DMS 273 (cell line): ENCODE measurements at regions not wholly inside any gene's neighbourhood (a gene's known extent, or its start where the extent isn't known, plus 50 kb on each side); places are given as distances from the start of the nearest gene placed in this dataset.

ENCODE experiments used
- DNase-seq: peaks from one replicate; lab custom pipeline; 2025; ENCODE audit not compliant: unreplicated experiment; lab: John Stamatoyannopoulos, UW

GRCh38 chr13:112124141-112124540 lies 57.2 kb downstream of the SOX1 start:
- DNase-seq = peak; percentile 29

GRCh38 chr13:112127564-112128330 lies 60.8 kb downstream of the SOX1 start:
- DNase-seq = no peak

GRCh38 chr13:112128331-112128610 lies 61.3 kb downstream of the SOX1 start:
- DNase-seq = no peak

GRCh38 chr13:112130418-112130817 lies 63.5 kb downstream of the SOX1 start:
- no peak for DNase-seq

- no peak for DNase-seq
Observed at GRCh38 chr13:112131081-112131712, 64.2 kb downstream of the SOX1 start.

GRCh38 chr13:112131713-112132113 lies 64.8 kb downstream of the SOX1 start:
- peak; percentile 3 for DNase-seq

- peak; percentile 3 for DNase-seq
Observed at GRCh38 chr13:112132142-112132541, 65.2 kb downstream of the SOX1 start.

GRCh38 chr13:112132619-112133018 lies 65.7 kb downstream of the SOX1 start:
- DNase-seq = no peak

- DNase-seq = no peak
Observed at GRCh38 chr13:112133499-112134390, 66.8 kb downstream of the SOX1 start.

- no peak for DNase-seq
Observed at GRCh38 chr13:112134391-112135075, 67.6 kb downstream of the SOX1 start.

- no peak for DNase-seq
Observed at GRCh38 chr13:112136095-112136494, 69.1 kb downstream of the SOX1 start.

- no peak for DNase-seq
Observed at GRCh38 chr13:112137144-112137543, 70.2 kb downstream of the SOX1 start.

GRCh38 chr13:112140366-112140765 lies 73.4 kb downstream of the SOX1 start:
- DNase-seq = no peak

- DNase-seq = no peak
Observed at GRCh38 chr13:112141643-112142400, 74.9 kb downstream of the SOX1 start.

- DNase-seq = no peak
Observed at GRCh38 chr13:112142401-112142930, 75.5 kb downstream of the SOX1 start.

- no peak for DNase-seq
Observed at GRCh38 chr13:112143046-112143752, 76.2 kb downstream of the SOX1 start.

- DNase-seq = no peak
Observed at GRCh38 chr13:112143753-112144615, 77.0 kb downstream of the SOX1 start.

- DNase-seq = no peak
Observed at GRCh38 chr13:112144616-112145550, 77.9 kb downstream of the SOX1 start.
